ENCODE measurements at regions not wholly inside any gene's neighbourhood (a gene's known extent, or its start where the extent isn't known, plus 50 kb on each side); places are given as distances from the start of the nearest gene placed in this dataset.
"Not testable (repeated sequence)": the region's sequence is repeated elsewhere in the genome, so short reads cannot be mapped to it uniquely, and the experiment has no call there.

- not testable (repeated sequence) for H3K9me3 ChIP-seq (ENCODE audit: insufficient read depth, low read depth, low read length); H3K27me3 ChIP-seq (ENCODE audit: insufficient read depth, low read length); H3K36me3 ChIP-seq (ENCODE audit: insufficient read depth, low read depth, low read length); H3K9ac ChIP-seq (ENCODE audit: low read depth, low read length); H3K4me1 ChIP-seq (ENCODE audit: insufficient read depth, low read length); H3K27ac ChIP-seq (ENCODE audit: low read length); H3K4me3 ChIP-seq (ENCODE audit: low read length)
Measured at GRCh38 chr13:44845281-44846058, 143.8 kb downstream of the NUFIP1 start.

DNA sequence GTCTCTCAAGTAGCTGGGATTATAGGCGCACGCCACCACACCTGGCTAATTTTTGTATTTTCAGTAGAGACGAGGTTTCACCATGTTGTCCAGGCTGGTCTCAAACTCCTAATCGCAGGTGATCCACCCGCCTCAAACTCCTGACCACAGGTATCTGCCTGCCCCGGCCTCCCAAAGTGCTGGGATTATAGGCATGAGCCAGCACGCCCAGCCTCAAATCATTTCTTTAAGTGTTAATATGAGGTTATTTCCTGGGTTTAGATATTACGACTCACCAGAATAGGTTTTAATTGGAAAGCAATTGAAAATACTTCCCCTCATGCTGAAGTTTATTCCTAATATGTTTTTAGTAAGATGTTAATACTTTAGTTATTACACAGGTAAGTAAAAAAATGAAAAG is 144.5 kb downstream of the NUFIP1 start:
- Histone ChIP-seq H3K9me3 (ENCODE audit: insufficient read depth, low read depth, low read length) (no peaks in the 10 kb centered on the region), H3K27me3 (ENCODE audit: insufficient read depth, low read length) (no peaks in the 10 kb centered on the region), H3K4me1 (ENCODE audit: insufficient read depth, low read length) (no peaks in the 10 kb centered on the region), H3K9ac (ENCODE audit: low read depth, low read length) (no peak overlapping the region), H3K27ac (ENCODE audit: low read length) (no peak overlapping the region), H3K36me3 (ENCODE audit: insufficient read depth, low read depth, low read length) (no peaks in the 10 kb centered on the region), H3K4me3 (ENCODE audit: low read length) (no peak overlapping the region)

- H3K4me1 ChIP-seq (ENCODE audit: insufficient read depth, low read length): no peaks in the 10 kb centered on the region
- H3K4me3 ChIP-seq (ENCODE audit: low read length): no peak overlapping the region
- H3K9ac ChIP-seq (ENCODE audit: low read depth, low read length): no peak overlapping the region
- H3K9me3 ChIP-seq (ENCODE audit: insufficient read depth, low read depth, low read length): no peaks in the 10 kb centered on the region
- H3K36me3 ChIP-seq (ENCODE audit: insufficient read depth, low read depth, low read length): no peaks in the 10 kb centered on the region
- no peaks in the 10 kb centered on the region for H3K27me3 ChIP-seq (ENCODE audit: insufficient read depth, low read length)
- no peak overlapping the region for H3K27ac ChIP-seq (ENCODE audit: low read length)
Measured at GRCh38 chr13:44843403-44843802, 145.9 kb downstream of the NUFIP1 start.

GRCh38 chr13:44842158-44842557 is 147.1 kb downstream of the NUFIP1 start:
- Histone ChIP-seq H3K36me3 (ENCODE audit: insufficient read depth, low read depth, low read length) (no peaks in the 10 kb centered on the region), H3K4me3 (ENCODE audit: low read length) (no peak overlapping the region), H3K9me3 (ENCODE audit: insufficient read depth, low read depth, low read length) (no peaks in the 10 kb centered on the region), H3K4me1 (ENCODE audit: insufficient read depth, low read length) (no peaks in the 10 kb centered on the region), H3K27me3 (ENCODE audit: insufficient read depth, low read length) (no peaks in the 10 kb centered on the region), H3K9ac (ENCODE audit: low read depth, low read length) (no peak overlapping the region), H3K27ac (ENCODE audit: low read length) (no peak overlapping the region)

GRCh38 chr13:44840131-44840530 is 149.1 kb downstream of the NUFIP1 start:
- H3K4me3 ChIP-seq (ENCODE audit: low read length): no peak overlapping the region
- no peak overlapping the region for H3K27ac ChIP-seq (ENCODE audit: low read length)

GRCh38 chr13:44837250-44837649 is 152.0 kb downstream of the NUFIP1 start:
- Histone ChIP-seq H3K27ac (ENCODE audit: low read length) (no peak overlapping the region), H3K27me3 (ENCODE audit: insufficient read depth, low read length) (no peaks in the 10 kb centered on the region), H3K9me3 (ENCODE audit: insufficient read depth, low read depth, low read length) (no peaks in the 10 kb centered on the region), H3K36me3 (ENCODE audit: insufficient read depth, low read depth, low read length) (no peaks in the 10 kb centered on the region), H3K4me1 (ENCODE audit: insufficient read depth, low read length) (no peaks in the 10 kb centered on the region), H3K4me3 (ENCODE audit: low read length) (no peak overlapping the region), H3K9ac (ENCODE audit: low read depth, low read length) (no peak overlapping the region)

More at GRCh38 chr13:44840131-44840530, 149.1 kb downstream of the NUFIP1 start:
- Histone ChIP-seq H3K4me1 (ENCODE audit: insufficient read depth, low read length) (no peaks in the 10 kb centered on the region), H3K9me3 (ENCODE audit: insufficient read depth, low read depth, low read length) (no peaks in the 10 kb centered on the region), H3K27me3 (ENCODE audit: insufficient read depth, low read length) (no peaks in the 10 kb centered on the region), H3K9ac (ENCODE audit: low read depth, low read length) (no peak overlapping the region), H3K36me3 (ENCODE audit: insufficient read depth, low read depth, low read length) (no peaks in the 10 kb centered on the region)

DNA sequence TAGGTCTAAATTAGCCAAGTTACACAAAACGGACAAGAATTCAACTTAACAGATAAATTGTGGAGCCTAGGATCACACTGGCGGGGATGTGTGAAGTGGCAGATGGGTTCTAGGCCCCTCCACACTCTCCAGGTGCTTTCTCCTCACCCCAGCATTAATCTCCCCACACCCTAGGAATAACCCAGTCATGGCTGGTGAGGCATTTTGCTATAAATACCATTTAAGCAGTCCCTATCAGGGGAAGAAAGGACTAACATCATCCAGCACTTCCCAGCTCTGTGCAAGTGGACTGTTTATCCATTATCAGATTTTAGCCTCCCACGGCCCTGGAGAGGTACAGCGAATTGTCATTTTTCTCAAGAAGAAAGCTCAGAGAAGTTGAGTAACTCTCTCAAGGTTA is 154.9 kb downstream of the NUFIP1 start:
- H3K4me1 ChIP-seq (ENCODE audit: insufficient read depth, low read length): no peaks in the 10 kb centered on the region
- no peak overlapping the region for H3K9ac ChIP-seq (ENCODE audit: low read depth, low read length)
- no peaks in the 10 kb centered on the region for H3K27me3 ChIP-seq (ENCODE audit: insufficient read depth, low read length)
- no peaks in the 10 kb centered on the region for H3K36me3 ChIP-seq (ENCODE audit: insufficient read depth, low read depth, low read length)
- H3K9me3 ChIP-seq (ENCODE audit: insufficient read depth, low read depth, low read length): no peaks in the 10 kb centered on the region
- H3K4me3 ChIP-seq (ENCODE audit: low read length): no peak overlapping the region
- no peak overlapping the region for H3K27ac ChIP-seq (ENCODE audit: low read length)

- Histone ChIP-seq H3K36me3 (ENCODE audit: insufficient read depth, low read depth, low read length) (no peaks in the 10 kb centered on the region), H3K4me3 (ENCODE audit: low read length) (no peak overlapping the region), H3K4me1 (ENCODE audit: insufficient read depth, low read length) (no peaks in the 10 kb centered on the region), H3K27ac (ENCODE audit: low read length) (no peak overlapping the region), H3K9ac (ENCODE audit: low read depth, low read length) (no peak overlapping the region), H3K9me3 (ENCODE audit: insufficient read depth, low read depth, low read length) (no peaks in the 10 kb centered on the region), H3K27me3 (ENCODE audit: insufficient read depth, low read length) (no peaks in the 10 kb centered on the region)
Measured at GRCh38 chr13:44833626-44834025, 155.6 kb downstream of the NUFIP1 start.

DNA sequence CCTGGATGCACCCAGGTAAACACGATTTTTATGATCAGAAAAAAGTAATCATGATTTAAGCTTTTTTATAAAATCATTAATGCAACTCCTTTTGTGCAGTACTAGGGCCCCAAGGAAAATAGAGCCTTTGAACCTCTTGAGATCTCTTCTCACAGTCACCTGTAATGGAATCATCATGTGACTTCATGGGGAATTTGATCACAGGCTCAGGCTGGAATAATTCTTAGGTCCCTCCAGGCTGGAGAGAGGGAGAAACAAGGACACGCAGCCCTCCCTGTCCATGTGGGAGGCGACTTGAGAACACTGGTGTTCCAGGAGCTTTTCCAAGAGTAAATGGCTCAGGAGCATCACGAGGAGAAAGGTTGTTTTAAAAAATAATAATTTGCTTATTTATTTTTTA is 156.1 kb downstream of the NUFIP1 start:
- Histone ChIP-seq H3K27me3 (ENCODE audit: insufficient read depth, low read length) (no peaks in the 10 kb centered on the region), H3K4me3 (ENCODE audit: low read length) (no peak overlapping the region), H3K9ac (ENCODE audit: low read depth, low read length) (no peak overlapping the region), H3K36me3 (ENCODE audit: insufficient read depth, low read depth, low read length) (no peaks in the 10 kb centered on the region), H3K4me1 (ENCODE audit: insufficient read depth, low read length) (no peaks in the 10 kb centered on the region), H3K27ac (ENCODE audit: low read length) (no peak overlapping the region), H3K9me3 (ENCODE audit: insufficient read depth, low read depth, low read length) (no peaks in the 10 kb centered on the region)

GRCh38 chr13:44826591-44827350 is 162.5 kb downstream of the NUFIP1 start:
- H3K4me1 ChIP-seq (ENCODE audit: insufficient read depth, low read length): no peaks in the 10 kb centered on the region
- no peak overlapping the region for H3K4me3 ChIP-seq (ENCODE audit: low read length)
- H3K9me3 ChIP-seq (ENCODE audit: insufficient read depth, low read depth, low read length): no peaks in the 10 kb centered on the region
- no peak overlapping the region for H3K27ac ChIP-seq (ENCODE audit: low read length)
- H3K36me3 ChIP-seq (ENCODE audit: insufficient read depth, low read depth, low read length): no peaks in the 10 kb centered on the region
- H3K27me3 ChIP-seq (ENCODE audit: insufficient read depth, low read length): no peaks in the 10 kb centered on the region
- H3K9ac ChIP-seq (ENCODE audit: low read depth, low read length): no peak overlapping the region

GRCh38 chr13:44825953-44826352 is 163.3 kb downstream of the NUFIP1 start:
- H3K9me3 ChIP-seq (ENCODE audit: insufficient read depth, low read depth, low read length): no peaks in the 10 kb centered on the region
- no peak overlapping the region for H3K9ac ChIP-seq (ENCODE audit: low read depth, low read length)
- no peaks in the 10 kb centered on the region for H3K36me3 ChIP-seq (ENCODE audit: insufficient read depth, low read depth, low read length)
- no peaks in the 10 kb centered on the region for H3K4me1 ChIP-seq (ENCODE audit: insufficient read depth, low read length)
- no peak overlapping the region for H3K4me3 ChIP-seq (ENCODE audit: low read length)
- no peaks in the 10 kb centered on the region for H3K27me3 ChIP-seq (ENCODE audit: insufficient read depth, low read length)
- H3K27ac ChIP-seq (ENCODE audit: low read length): no peak overlapping the region

DNA sequence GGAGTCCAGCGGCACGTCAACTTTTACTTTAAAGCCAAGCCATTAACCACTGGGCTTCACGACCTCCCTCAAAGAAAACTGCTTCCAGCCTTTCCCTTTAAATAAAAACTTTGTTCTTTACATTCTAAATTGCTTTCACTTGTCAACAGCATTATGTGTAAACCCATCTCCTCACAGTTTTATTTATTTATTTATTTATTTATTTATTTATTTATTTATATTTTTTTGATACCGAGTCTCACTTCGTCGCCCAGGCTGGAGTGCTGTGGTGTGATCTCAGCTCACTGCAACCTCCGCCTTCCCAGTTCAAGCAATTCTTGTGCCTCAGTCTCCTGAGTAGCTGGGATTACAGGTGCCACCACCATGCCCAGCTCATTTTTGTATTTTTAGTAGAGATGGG is 165.7 kb downstream of the NUFIP1 start:
- H3K36me3 ChIP-seq (ENCODE audit: insufficient read depth, low read depth, low read length); H3K27me3 ChIP-seq (ENCODE audit: insufficient read depth, low read length); H3K4me1 ChIP-seq (ENCODE audit: insufficient read depth, low read length); H3K9me3 ChIP-seq (ENCODE audit: insufficient read depth, low read depth, low read length); H3K27ac ChIP-seq (ENCODE audit: low read length); H3K9ac ChIP-seq (ENCODE audit: low read depth, low read length); H3K4me3 ChIP-seq (ENCODE audit: low read length): not testable (repeated sequence)

Data from iPS-20b (cell line).